SJSA1 (cell line): ENCODE measurements at regions not wholly inside any gene's neighbourhood (a gene's known extent, or its start where the extent isn't known, plus 50 kb on each side); places are given as distances from the start of the nearest gene placed in this dataset.

Experiments
- DNase-seq, 2 experiments: peaks; one replicate each; pipeline ENCODE4 v3.0.0-alpha.2; 2015 to 2020; ENCODE audit warnings: low spot score in 2 of 2, low read depth in 1 of 2
- H3K27ac ChIP-seq: fragments of 250-450 bp; sonication (Bioruptor Pico); 2 replicates; pipeline ENCODE4 v1.5.1; 2020; ENCODE audit warnings: mild to moderate bottlenecking, moderate library complexity
- H3K27me3 ChIP-seq: fragments of 250-450 bp; sonication (Bioruptor Pico); replicated peaks from 2 replicates; pipeline ENCODE4 v1.5.1; 2020; ENCODE audit warnings: mild to moderate bottlenecking, moderate library complexity
- H3K36me3 ChIP-seq: fragments of 250-450 bp; sonication (Bioruptor Pico); 2 replicates; pipeline ENCODE4 v1.5.1; 2020; ENCODE audit warnings: mild to moderate bottlenecking
- H3K4me1 ChIP-seq: fragments of 250-450 bp; sonication (Bioruptor Pico); replicated peaks from 2 replicates; pipeline ENCODE4 v1.6.1; 2021; ENCODE audit warnings: mild to moderate bottlenecking
- H3K4me3 ChIP-seq: fragments of 250-450 bp; sonication (Bioruptor Pico); 2 replicates; pipeline ENCODE4 v1.5.1; 2020; ENCODE audit warnings: mild to moderate bottlenecking
- H3K9me3 ChIP-seq: fragments of 250-450 bp; sonication (Bioruptor Pico); replicated peaks from 2 replicates; pipeline ENCODE4 v1.5.1; 2020; ENCODE audit warnings: mild to moderate bottlenecking

DNA sequence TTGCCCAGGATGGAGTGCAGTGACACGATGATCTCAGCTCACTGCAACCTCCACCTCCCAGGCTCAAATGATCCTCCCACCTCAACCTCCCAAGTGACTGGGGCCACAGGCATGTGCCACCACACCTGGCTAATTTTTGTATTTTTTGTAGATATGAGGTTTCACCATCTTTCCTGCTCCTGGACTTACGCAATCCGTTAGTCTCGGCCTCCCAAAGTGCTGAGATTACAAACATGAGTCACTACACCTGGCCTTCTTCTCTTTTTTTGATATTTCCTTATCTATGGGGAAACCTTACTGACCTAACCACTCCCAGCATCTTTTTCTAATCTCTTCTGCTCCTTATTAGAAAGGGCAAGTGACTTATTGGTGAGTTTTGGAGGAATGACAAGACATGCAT lies 121.7 kb upstream of the CHORDC1 start:
- H3K27ac ChIP-seq = no peak overlapping the region
- no peaks in the 10 kb centered on the region for H3K9me3 ChIP-seq
- no peaks in the 10 kb centered on the region for H3K36me3 ChIP-seq
- H3K4me3 ChIP-seq = no peak overlapping the region
- DNase-seq = no peak
- no peaks in the 10 kb centered on the region for H3K4me1 ChIP-seq
- no peaks in the 10 kb centered on the region for H3K27me3 ChIP-seq

DNA sequence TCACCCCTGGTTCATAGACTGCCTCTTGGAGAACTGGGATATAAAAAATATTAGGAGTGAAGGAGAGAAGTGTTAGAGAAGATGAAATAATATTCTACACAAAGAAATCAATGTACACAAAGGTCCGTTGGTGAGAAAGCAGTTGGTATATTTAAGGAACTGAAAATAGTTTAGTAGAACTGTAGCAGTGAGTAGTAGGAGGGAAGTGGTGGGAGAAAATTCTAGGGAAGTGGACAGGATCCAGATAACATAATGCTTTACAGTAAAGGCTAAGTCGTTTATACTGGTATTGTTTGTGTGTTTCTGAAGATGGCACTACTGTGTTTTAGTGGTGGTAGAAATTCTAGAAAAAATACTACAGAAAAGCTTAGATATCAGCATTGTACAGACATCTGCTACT lies 120.8 kb upstream of the CHORDC1 start:
- H3K27me3 ChIP-seq = no peaks in the 10 kb centered on the region
- H3K9me3 ChIP-seq = no peaks in the 10 kb centered on the region
- no peak overlapping the region for H3K27ac ChIP-seq
- H3K4me1 ChIP-seq = no peaks in the 10 kb centered on the region
- no peak for DNase-seq
- H3K4me3 ChIP-seq = no peak overlapping the region
- no peaks in the 10 kb centered on the region for H3K36me3 ChIP-seq

DNA sequence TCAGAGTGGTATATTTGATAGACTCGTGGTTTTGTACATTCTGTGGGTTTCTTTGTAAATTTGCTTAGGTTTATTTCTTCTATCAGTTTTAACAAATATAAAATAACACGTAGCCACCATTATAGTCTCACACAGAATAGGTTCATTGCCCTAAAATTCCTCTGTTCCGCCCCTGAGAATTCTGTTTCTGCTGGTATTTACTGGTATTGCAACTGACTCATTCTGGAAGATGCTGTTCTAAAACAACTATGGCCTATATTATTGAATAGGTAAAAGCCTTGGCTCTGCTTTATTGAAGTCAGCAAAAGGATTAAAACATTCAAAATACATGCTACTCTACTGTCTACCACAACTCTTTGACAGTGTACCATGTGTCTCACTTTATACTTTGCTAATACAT lies 119.1 kb upstream of the CHORDC1 start:
- no peaks in the 10 kb centered on the region for H3K36me3 ChIP-seq
- no peaks in the 10 kb centered on the region for H3K4me1 ChIP-seq
- no peak overlapping the region for H3K27ac ChIP-seq
- no peaks in the 10 kb centered on the region for H3K9me3 ChIP-seq
- no peak for DNase-seq
- H3K27me3 ChIP-seq = no peaks in the 10 kb centered on the region
- no peak overlapping the region for H3K4me3 ChIP-seq

DNA sequence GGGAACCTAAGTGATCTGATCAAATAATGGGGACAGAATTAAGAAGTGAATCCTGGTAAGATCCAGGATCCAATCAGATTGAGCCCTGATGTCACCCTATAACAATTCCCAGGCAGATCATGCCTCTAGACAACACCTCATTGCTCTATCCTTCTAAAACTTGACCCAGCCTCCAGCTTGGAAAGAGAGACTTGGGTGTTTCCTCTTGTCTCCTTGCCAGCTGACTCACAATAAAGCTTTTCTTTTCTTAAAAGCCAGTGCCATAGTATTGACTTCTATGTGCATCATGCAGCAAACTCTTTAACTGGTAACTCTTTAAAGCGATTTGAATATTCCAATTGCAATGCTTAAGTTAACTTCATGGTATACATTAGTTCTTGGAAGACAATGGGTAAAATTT lies 109.6 kb upstream of the CHORDC1 start:
- Histone ChIP-seq H3K4me3 (no peak overlapping the region), H3K27me3 (no peaks in the 10 kb centered on the region), H3K9me3 (no peaks in the 10 kb centered on the region), H3K27ac (no peak overlapping the region), H3K36me3 (no peaks in the 10 kb centered on the region), H3K4me1 (no peaks in the 10 kb centered on the region)
- no peak for DNase-seq

DNA sequence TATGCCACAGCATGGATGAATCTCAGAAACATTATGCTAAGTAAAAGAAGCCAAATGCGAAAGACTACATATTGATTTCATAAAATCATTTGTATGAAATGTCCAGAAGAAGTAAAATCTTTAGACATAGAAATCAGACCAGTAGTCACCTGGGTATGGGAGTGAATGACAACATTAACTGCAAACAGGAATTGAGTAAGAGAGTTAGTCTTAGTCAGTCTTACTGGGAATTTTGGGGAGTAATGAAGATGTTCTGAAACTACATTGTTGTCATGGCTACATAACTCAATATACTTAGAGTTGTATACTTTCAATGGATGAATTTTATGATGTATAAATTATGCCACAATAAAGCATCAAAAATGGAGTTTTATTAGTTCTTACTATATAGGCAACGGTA lies 107.8 kb upstream of the CHORDC1 start:
- Histone ChIP-seq H3K27me3 (no peaks in the 10 kb centered on the region), H3K27ac (no peak overlapping the region), H3K9me3 (no peaks in the 10 kb centered on the region), H3K36me3 (no peaks in the 10 kb centered on the region), H3K4me3 (no peak overlapping the region), H3K4me1 (no peaks in the 10 kb centered on the region)
- no peak for DNase-seq

DNA sequence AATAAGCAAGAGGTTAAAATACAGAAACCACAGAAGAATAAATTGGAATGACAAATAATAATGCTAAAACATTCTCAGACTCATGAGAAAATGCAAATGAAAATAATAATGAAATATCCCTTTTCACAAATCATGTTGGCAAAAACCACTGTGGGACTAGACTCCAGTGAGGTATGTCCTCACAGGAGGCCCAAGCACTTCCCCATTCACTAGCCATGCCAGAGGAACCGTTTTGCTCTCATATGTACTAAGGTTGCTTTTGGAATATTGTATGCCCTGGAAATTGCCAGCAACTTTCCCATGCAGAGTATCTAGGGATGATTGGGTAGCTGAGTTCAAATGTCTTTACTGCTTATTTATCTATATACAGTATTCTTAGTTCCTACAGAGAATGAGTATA lies 106.2 kb upstream of the CHORDC1 start:
- DNase-seq = no peak
- no peaks in the 10 kb centered on the region for H3K36me3 ChIP-seq
- H3K9me3 ChIP-seq = no peaks in the 10 kb centered on the region

DNA sequence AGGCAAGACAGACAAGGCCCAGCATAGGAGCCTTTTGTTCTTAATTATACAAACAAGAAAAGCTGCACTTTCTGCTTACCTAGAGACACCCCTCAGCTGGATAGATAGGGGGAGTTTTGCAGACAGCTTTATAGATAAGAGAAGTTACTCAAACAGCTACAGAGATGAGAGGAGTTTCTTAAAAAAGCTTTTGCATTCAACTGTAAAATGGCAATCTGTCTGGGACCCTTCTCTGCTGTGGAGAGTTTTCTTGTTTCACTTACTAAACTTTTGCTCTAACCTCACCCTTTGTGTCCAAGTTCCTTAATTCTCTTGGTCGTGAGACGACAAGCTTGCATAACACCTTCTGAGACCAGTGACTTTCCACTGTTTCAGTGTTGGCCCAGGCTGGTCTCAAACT lies 103.8 kb upstream of the CHORDC1 start:
- no peak for DNase-seq
- H3K36me3 ChIP-seq = no peaks in the 10 kb centered on the region
- H3K4me1 ChIP-seq = no peaks in the 10 kb centered on the region
- no peak overlapping the region for H3K27ac ChIP-seq
- H3K4me3 ChIP-seq = no peak overlapping the region
- H3K9me3 ChIP-seq = no peaks in the 10 kb centered on the region
- H3K27me3 ChIP-seq = no peaks in the 10 kb centered on the region

More for the DNA sequence above, 106.2 kb upstream of the CHORDC1 start:
- Histone ChIP-seq H3K27ac (no peak overlapping the region), H3K4me3 (no peak overlapping the region), H3K4me1 (no peaks in the 10 kb centered on the region), H3K27me3 (no peaks in the 10 kb centered on the region)

DNA sequence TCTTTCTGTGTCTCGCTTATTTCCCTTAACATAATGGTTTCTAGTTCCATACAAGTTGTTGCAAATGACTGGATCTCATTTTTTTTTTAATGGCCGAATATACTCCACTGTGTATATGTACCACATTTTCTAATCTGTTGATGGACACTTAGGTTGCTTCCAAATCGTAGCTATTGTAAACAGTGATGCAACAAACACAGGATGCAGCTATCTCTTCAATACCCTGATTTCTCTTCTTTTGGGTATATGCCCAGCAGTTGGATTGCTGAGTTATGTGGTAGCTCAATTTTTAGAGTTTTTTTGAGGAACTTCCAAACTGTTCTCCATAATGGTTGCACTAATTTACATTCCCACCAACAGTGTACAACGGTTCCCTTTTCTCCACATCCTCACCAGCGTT lies 100.4 kb upstream of the CHORDC1 start:
- Histone ChIP-seq H3K9me3 (no peaks in the 10 kb centered on the region), H3K4me1 (no peaks in the 10 kb centered on the region), H3K27ac (no peak overlapping the region), H3K4me3 (no peak overlapping the region), H3K36me3 (no peaks in the 10 kb centered on the region), H3K27me3 (no peaks in the 10 kb centered on the region)
- no peak for DNase-seq

DNA sequence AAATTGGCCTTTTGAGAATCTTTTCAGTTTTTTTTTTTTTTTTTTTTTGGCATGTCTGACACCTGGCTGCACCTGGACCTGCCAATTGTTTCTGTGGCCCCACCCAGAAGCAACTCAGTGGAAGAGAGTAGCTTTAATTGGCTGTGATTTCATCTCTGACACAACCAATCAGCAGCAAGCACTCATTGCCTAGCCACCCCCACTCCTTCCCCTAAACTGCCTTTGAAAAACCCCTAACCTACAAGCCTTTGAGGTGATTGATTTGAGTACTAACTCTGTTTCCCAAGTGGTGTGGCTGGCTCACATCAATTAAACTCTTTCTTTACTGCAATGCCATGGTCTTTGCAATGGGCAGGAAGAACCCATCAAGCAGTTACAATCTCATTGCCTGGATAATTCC lies 98.2 kb upstream of the CHORDC1 start:
- no peak for DNase-seq
- H3K4me1 ChIP-seq = no peaks in the 10 kb centered on the region
- no peak overlapping the region for H3K27ac ChIP-seq
- no peak overlapping the region for H3K4me3 ChIP-seq
- no peaks in the 10 kb centered on the region for H3K9me3 ChIP-seq
- H3K27me3 ChIP-seq = no peaks in the 10 kb centered on the region
- no peaks in the 10 kb centered on the region for H3K36me3 ChIP-seq

DNA sequence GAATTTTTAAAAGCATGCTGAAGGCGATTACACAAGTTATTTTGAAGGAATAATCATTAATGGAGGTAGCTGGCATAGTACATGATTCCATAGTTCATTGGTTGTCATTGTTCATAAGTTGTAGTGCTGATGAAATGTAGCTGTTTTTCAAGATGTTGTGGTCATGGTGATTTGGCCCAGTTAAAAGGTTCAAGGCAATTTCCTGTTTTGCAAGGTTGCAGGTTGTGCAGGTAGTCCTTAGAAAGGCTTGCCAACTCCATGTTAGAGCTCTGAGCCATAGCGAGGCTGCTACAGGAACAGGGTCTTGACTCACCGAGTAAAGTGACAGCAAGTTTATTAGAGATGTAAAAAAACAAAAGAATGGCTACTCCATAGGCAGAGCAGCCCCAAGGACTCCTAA lies 95.8 kb upstream of the CHORDC1 start:
- Histone ChIP-seq H3K36me3 (no peaks in the 10 kb centered on the region), H3K9me3 (no peaks in the 10 kb centered on the region), H3K27ac (no peak overlapping the region), H3K27me3 (no peaks in the 10 kb centered on the region), H3K4me1 (no peaks in the 10 kb centered on the region), H3K4me3 (no peak overlapping the region)
- DNase-seq = no peak

DNA sequence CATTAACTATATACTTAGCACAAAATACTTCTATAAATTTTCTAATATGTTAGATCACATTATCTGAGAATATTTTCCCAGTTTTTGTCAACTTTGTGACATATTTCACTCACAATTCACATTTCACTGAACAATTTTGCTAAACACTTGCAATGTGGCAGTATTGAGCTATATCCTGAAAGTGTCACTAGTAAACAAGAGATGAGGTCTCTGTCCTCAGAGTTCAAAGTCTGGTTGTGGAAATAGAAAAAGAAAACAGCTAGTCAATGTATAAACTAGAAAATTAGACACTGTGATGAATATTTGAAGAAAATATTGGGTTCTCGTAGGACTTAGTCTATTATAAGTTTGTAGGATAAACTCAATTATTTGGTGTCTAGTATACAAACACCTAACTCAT lies 87.4 kb upstream of the CHORDC1 start:
- Histone ChIP-seq H3K36me3 (no peaks in the 10 kb centered on the region), H3K4me1 (no peaks in the 10 kb centered on the region), H3K4me3 (no peak overlapping the region), H3K27ac (no peak overlapping the region), H3K9me3 (no peaks in the 10 kb centered on the region), H3K27me3 (no peaks in the 10 kb centered on the region)
- DNase-seq = no peak

DNA sequence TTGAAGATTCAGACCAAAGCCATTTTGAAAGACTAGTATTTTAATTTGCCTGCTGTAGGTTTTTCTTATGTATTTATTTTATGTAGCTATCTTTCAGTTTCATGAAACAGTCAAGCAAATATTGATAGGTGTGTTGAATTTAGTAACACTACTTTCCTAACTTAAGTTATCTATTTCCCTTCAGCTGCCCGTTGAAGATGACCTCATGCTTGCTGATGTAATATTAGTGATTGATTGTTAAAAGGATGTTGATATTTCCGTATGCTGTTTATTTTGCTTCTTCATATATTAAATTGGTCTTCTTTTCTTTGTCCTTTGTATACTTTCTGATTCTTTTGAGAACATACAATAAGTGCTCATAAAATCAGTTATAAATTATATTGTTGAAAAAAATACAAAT lies 86.8 kb upstream of the CHORDC1 start:
- H3K9me3 ChIP-seq = no peaks in the 10 kb centered on the region
- no peaks in the 10 kb centered on the region for H3K27me3 ChIP-seq
- no peak overlapping the region for H3K4me3 ChIP-seq
- H3K4me1 ChIP-seq = no peaks in the 10 kb centered on the region
- DNase-seq = no peak
- no peak overlapping the region for H3K27ac ChIP-seq
- no peaks in the 10 kb centered on the region for H3K36me3 ChIP-seq

DNA sequence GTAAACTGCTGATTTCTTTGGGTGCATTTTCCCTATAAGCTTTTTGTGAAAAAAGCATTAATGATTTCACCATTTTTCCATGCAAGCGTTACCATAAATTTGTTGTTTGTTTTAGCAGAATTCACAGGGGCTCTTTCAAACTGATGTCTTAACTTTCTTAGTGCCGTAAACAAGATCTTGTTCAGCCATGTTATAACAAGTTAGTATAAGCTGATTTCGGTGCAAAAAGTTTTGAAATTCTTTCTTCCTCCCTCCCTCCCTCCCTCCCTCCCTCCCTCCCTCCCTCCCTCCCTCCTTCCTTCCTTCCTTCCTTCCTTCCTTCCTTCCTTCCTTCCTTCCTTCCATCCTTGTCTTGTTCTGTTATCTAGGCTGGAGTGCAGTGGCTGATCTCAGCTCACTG lies 71.7 kb upstream of the CHORDC1 start:
- no peaks in the 10 kb centered on the region for H3K27me3 ChIP-seq
- H3K4me3 ChIP-seq = no peak overlapping the region
- H3K4me1 ChIP-seq = no peaks in the 10 kb centered on the region

DNA sequence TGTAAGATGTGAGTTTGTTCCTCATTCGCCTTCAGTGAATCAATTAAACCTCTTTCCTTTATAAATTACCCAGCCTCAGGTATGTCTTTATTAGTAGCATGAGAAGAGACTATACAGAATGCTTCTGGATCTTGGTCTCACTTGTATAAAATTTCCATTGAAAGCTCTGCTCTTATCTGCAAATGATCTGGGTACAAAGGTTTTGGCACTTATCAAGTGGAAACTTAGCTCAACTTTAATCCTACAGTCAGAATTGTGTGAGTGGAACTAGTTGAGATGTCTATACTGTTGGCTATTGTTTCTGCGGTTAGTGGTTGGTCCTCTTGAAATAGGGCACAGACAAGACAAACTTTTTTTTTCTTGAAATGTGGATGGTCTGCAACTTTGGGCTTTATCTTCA lies 71.2 kb upstream of the CHORDC1 start:
- DNase-seq = no peak

More for the DNA sequence above, 71.7 kb upstream of the CHORDC1 start:
- H3K36me3 ChIP-seq = no peaks in the 10 kb centered on the region
- no peak for DNase-seq
- H3K27ac ChIP-seq = no peak overlapping the region
- H3K9me3 ChIP-seq = no peaks in the 10 kb centered on the region

DNA sequence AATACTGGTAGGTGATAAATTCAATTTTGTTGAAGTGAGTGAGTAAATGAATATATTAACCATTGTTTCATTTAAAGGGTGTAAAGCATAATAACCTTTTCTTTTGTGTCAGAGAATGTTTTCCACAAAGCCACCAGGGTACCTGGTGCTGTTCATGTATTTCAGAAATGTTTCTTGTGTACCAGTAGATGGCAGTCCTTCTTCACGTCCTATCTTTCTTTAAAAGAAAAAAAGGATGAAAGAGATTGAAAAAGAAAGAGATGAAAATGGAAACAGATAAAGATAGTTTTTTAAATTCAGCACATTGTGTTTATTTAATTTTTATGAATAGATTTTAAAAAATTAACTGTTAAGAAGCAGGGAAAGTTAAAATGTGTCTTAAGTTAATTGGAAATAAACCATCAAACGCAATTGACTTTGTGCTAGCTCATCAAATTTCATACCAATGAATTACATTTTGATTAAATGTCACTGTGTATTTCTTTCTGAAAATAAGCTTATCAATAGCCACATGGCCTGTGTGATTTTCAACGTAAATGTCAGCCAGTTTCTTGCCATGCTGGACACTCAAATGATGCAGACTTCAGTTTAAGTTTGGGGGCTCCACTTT lies 65.5 kb upstream of the CHORDC1 start:
- no peaks in the 10 kb centered on the region for H3K36me3 ChIP-seq
- no peaks in the 10 kb centered on the region for H3K27me3 ChIP-seq
- no peaks in the 10 kb centered on the region for H3K4me1 ChIP-seq
- no peak for DNase-seq
- no peak overlapping the region for H3K27ac ChIP-seq
- H3K9me3 ChIP-seq = no peaks in the 10 kb centered on the region
- H3K4me3 ChIP-seq = no peak overlapping the region

More for the DNA sequence above, 71.2 kb upstream of the CHORDC1 start:
- no peaks in the 10 kb centered on the region for H3K36me3 ChIP-seq
- H3K4me3 ChIP-seq = no peak overlapping the region
- H3K9me3 ChIP-seq = no peaks in the 10 kb centered on the region
- no peaks in the 10 kb centered on the region for H3K4me1 ChIP-seq
- no peak overlapping the region for H3K27ac ChIP-seq
- H3K27me3 ChIP-seq = no peaks in the 10 kb centered on the region
